Endothelial cell of umbilical vein (primary cell): ENCODE measurements at regions not wholly inside any gene's neighbourhood (a gene's known extent, or its start where the extent isn't known, plus 50 kb on each side); places are given as distances from the start of the nearest gene placed in this dataset.

ENCODE experiments used
- BruUV-seq: library from RNA; stranded (reverse); fragments of 400-500 nt; replicated peaks from 2 replicates; lab custom pipeline; 2021; lab: Mats Ljungman, UMichigan
- CTCF ChIA-PET: fragments of 300-600, 350-600 bp; sonication (Branson Sonifier 250); formaldehyde crosslinking; loops from one replicate; lab custom pipeline; 2021; ENCODE audit warnings: antibody characterized with exemption, inconsistent platforms; lab: Charles Lee
- POLR2A ChIA-PET: fragments of 300-600, 350-600 bp; sonication (Branson Sonifier 250); formaldehyde crosslinking; loops from one replicate; lab custom pipeline; 2021; ENCODE audit warnings: antibody characterized with exemption, inconsistent platforms; lab: Charles Lee
- DNase-seq: peaks from one replicate; pipeline ENCODE4 v3.0.0-alpha.2; 2011; ENCODE audit warnings: low read depth, low spot score
- FAIRE-seq: peaks from 2 replicates; lab custom pipeline; 2011; peaks lifted over from hg19 to GRCh38; lab: Jason Lieb, UNC
- H2AFZ ChIP-seq: 2 replicates; pipeline ENCODE4 v1.6.0; 2012; ENCODE audit warnings: low read depth, low read length, control low read depth, inconsistent platforms
- H3K27ac ChIP-seq: 2 replicates; pipeline ENCODE4 v1.5.1; 2011; ENCODE audit warnings: low read depth, mild to moderate bottlenecking, control low read depth, low read length, moderate library complexity; ENCODE audit not compliant: insufficient read depth
- H3K27me3 ChIP-seq, 2 experiments: 2 replicates each; pipeline versions ENCODE4 v1.6.0 to v1.6.1; 2011; ENCODE audit warnings: low read length in 2 of 2, mixed read lengths in 1 of 2; ENCODE audit not compliant: control insufficient read depth in 2 of 2, insufficient read depth in 2 of 2
- H3K36me3 ChIP-seq, 2 experiments: 2 replicates in 1 of 2; 3 replicates in 1 of 2; pipeline ENCODE4 v1.5.1; 2011; ENCODE audit warnings: low read length in 2 of 2, mild to moderate bottlenecking in 1 of 2, moderate library complexity in 1 of 2; ENCODE audit not compliant: control insufficient read depth in 2 of 2, insufficient read depth in 2 of 2; ENCODE audit errors: extremely low read depth in 1 of 2
- H3K4me1 ChIP-seq: 3 replicates; pipeline ENCODE4 v1.5.1; 2011; ENCODE audit warnings: mild to moderate bottlenecking, low read length; ENCODE audit not compliant: control insufficient read depth, insufficient read depth; ENCODE audit errors: extremely low read depth
- H3K4me2 ChIP-seq: 2 replicates; pipeline ENCODE4 v1.6.1; 2011; ENCODE audit warnings: low read length, control low read depth, mixed read lengths; ENCODE audit not compliant: insufficient read depth
- H3K4me3 ChIP-seq, 3 experiments: fragments of 200-600 bp in 1 of 3; sonication (generic), shearing (Covaris generic) in 1 of 3; replicated peaks in 1 of 3; 2 replicates each; pipeline ENCODE4 v1.5.1; 2011 to 2016; ENCODE audit warnings: control low read depth in 3 of 3, low read length in 3 of 3, mild to moderate bottlenecking in 2 of 3, inconsistent platforms in 1 of 3, low read depth in 1 of 3, moderate library complexity in 1 of 3; ENCODE audit not compliant: insufficient read depth in 1 of 3
- H3K79me2 ChIP-seq: 2 replicates; pipeline ENCODE4 v1.6.0; 2012; ENCODE audit warnings: low read length, inconsistent platforms; ENCODE audit not compliant: control insufficient read depth, insufficient read depth
- H3K9ac ChIP-seq: replicated peaks from 2 replicates; pipeline ENCODE3; 2011; ENCODE audit warnings: low read length, control low read depth; ENCODE audit not compliant: insufficient read depth; ENCODE audit errors: extremely low read depth
- H3K9me1 ChIP-seq: replicated peaks from 3 replicates; pipeline ENCODE4 v1.6.0; 2011; ENCODE audit warnings: mild to moderate bottlenecking, low read length; ENCODE audit not compliant: control insufficient read depth, insufficient read depth; ENCODE audit errors: extremely low read depth
- H3K9me3 ChIP-seq: replicated peaks from 2 replicates; pipeline ENCODE4 v1.5.1; 2012; ENCODE audit warnings: low read length, inconsistent platforms; ENCODE audit not compliant: control insufficient read depth, insufficient read depth
- H4K20me1 ChIP-seq: replicated peaks from 2 replicates; pipeline ENCODE3; 2011; ENCODE audit warnings: mild to moderate bottlenecking, low read length; ENCODE audit not compliant: control insufficient read depth, insufficient read depth; ENCODE audit errors: extremely low read depth
- CTCF ChIP-seq, 2 donors: IDR thresholded peaks; 1 replicate in 1 of 2; 2 replicates in 1 of 2; pipeline ENCODE4 v1.5.1; 2011; ENCODE audit warnings: low read length in 2 of 2, mild to moderate bottlenecking in 2 of 2, moderate library complexity in 2 of 2, control low read depth in 1 of 2, inconsistent platforms in 1 of 2, low read depth in 1 of 2; ENCODE audit not compliant: insufficient read depth in 1 of 2; ENCODE audit errors: extremely low read depth in 1 of 2
- EZH2 ChIP-seq: IDR thresholded peaks from 2 replicates; pipeline ENCODE4 v1.6.1; 2012; ENCODE audit warnings: borderline replicate concordance, low read depth, mild to moderate bottlenecking, moderate library complexity, low read length, inconsistent platforms; ENCODE audit not compliant: severe bottlenecking
- FOS ChIP-seq: IDR thresholded peaks from 2 replicates; pipeline ENCODE4 v1.6.1; 2011; ENCODE audit warnings: mild to moderate bottlenecking, low read length, moderate library complexity, borderline replicate concordance; ENCODE audit not compliant: insufficient read depth
- GATA2 ChIP-seq: IDR thresholded peaks from 2 replicates; pipeline ENCODE4 v1.7.0; 2011; ENCODE audit warnings: low read depth, mild to moderate bottlenecking, moderate library complexity, mixed read lengths, low read length; ENCODE audit not compliant: insufficient read length, insufficient read depth
- JUN ChIP-seq: IDR thresholded peaks from 2 replicates; pipeline ENCODE4 v1.6.1; 2011; ENCODE audit warnings: borderline replicate concordance, low read depth; ENCODE audit not compliant: insufficient read length, insufficient read depth
- MAX ChIP-seq: IDR thresholded peaks from 2 replicates; pipeline ENCODE4 v1.6.1; 2011; ENCODE audit not compliant: insufficient read depth, insufficient read length
- MYC ChIP-seq: IDR thresholded peaks from one replicate; pipeline ENCODE4 v1.6.1; 2011; ENCODE audit warnings: mild to moderate bottlenecking, low read depth, low read length
- POLR2A ChIP-seq: IDR thresholded peaks from 2 replicates; pipeline ENCODE4 v1.6.1; 2012; ENCODE audit warnings: low read depth, mild to moderate bottlenecking, control low read depth, low read length
- POLR2AphosphoS5 ChIP-seq: IDR thresholded peaks from 2 replicates; pipeline ENCODE4 v1.6.1; 2012; ENCODE audit warnings: low read depth, mild to moderate bottlenecking, control low read depth, low read length, moderate library complexity; ENCODE audit not compliant: insufficient read depth
- dilution Hi-C: fragments of 300-500 bp; cut with MboI; formaldehyde crosslinking; loops from one replicate; pipeline ENCODE4 v1.15.0; 2019; ENCODE audit warnings: low sequenced_read_pairs; ENCODE audit not compliant: extremely low pct_ligation_motif_present
- intact Hi-C: fragments of 100-400 bp; cut with micrococcal nuclease; formaldehyde crosslinking; loops from one replicate; pipeline ENCODE4 v1.10.0; 2022

- Histone ChIP-seq H3K27me3 (peaks cover 6 to 7% of the 10 kb centered on the region in 2 experiments), H3K9ac (no peak overlapping the region), H3K79me2 (no peaks in the 10 kb centered on the region), H4K20me1 (no peaks in the 10 kb centered on the region), H3K9me3 (no peaks in the 10 kb centered on the region), H3K9me1 (no peaks in the 10 kb centered on the region), H3K4me1 (no peaks in the 10 kb centered on the region), H2AFZ (no peak overlapping the region), H3K4me3 (no peak overlapping the region), H3K27ac (no peak overlapping the region), H3K36me3 (no peaks in the 10 kb centered on the region), H3K4me2 (no peak overlapping the region)
- no TSS peak for BruUV-seq
- TF ChIP-seq FOS (no peak), POLR2AphosphoS5 (no peak), MAX (no peak), POLR2A (no peak)
- ChIA-PET POLR2A (no interaction called here), CTCF (no interaction called here)
- DNase-seq, result no peak
- dilution Hi-C loops, result no loop called here
- no peak for FAIRE-seq
- intact Hi-C loops, result no loop called here
Measured at GRCh38 chr10:78390051-78390450, 356.4 kb downstream of the RPS24 start.

- BruUV-seq, result no TSS peak
- TF ChIP-seq POLR2A (no peak), EZH2 (no peak), JUN (no peak), MAX (no peak), GATA2 (no peak), MYC (no peak), FOS (no peak), CTCF (IDR thresholded peaks at IDR 0.05; ENCODE audit: extremely low read depth in 1 of 2, insufficient read depth in 1 of 2, low read depth in 1 of 2, low read length in 2 of 2) (no peak), POLR2AphosphoS5 (no peak)
- no peak overlapping the region for H3K4me2 ChIP-seq
- no peak overlapping the region for H3K4me3 ChIP-seq
- no peaks in the 10 kb centered on the region for H4K20me1 ChIP-seq
- no peak overlapping the region for H2AFZ ChIP-seq
- H3K9me1 ChIP-seq, result no peaks in the 10 kb centered on the region
- no peak overlapping the region for H3K27ac ChIP-seq
- H3K27me3 ChIP-seq, result peaks cover 6 to 7% of the 10 kb centered on the region in 2 experiments
- H3K79me2 ChIP-seq, result no peaks in the 10 kb centered on the region
- FAIRE-seq (no peak), DNase-seq (no peak)
- dilution Hi-C loops (no loop called here), intact Hi-C loops (no loop called here)
- H3K9ac ChIP-seq, result no peak overlapping the region
- H3K36me3 ChIP-seq, result no peaks in the 10 kb centered on the region
- no peaks in the 10 kb centered on the region for H3K4me1 ChIP-seq
- no peaks in the 10 kb centered on the region for H3K9me3 ChIP-seq
- ChIA-PET POLR2A (no interaction called here), CTCF (no interaction called here)
Measured at GRCh38 chr10:78390817-78391216, 357.2 kb downstream of the RPS24 start.
